HG03469 (cell line): ENCODE measurements at regions not wholly inside any gene's neighbourhood (a gene's known extent, or its start where the extent isn't known, plus 50 kb on each side); places are given as distances from the start of the nearest gene placed in this dataset.

ENCODE experiments used
- ATAC-seq: cut with Tn5 transposase; IDR thresholded peaks from one replicate; pipeline ENCODE4 v1.9.1; 2021; ENCODE audit warnings: mild to moderate bottlenecking, moderate library complexity, moderate number of reproducible peaks; ENCODE audit not compliant: unreplicated experiment

GRCh38 chr3:41125258-41125657, 74.0 kb upstream of the CTNNB1 start:
- ATAC-seq = no peak

- ATAC-seq = no peak
Measured at GRCh38 chr3:41126472-41126871, 72.8 kb upstream of the CTNNB1 start.

GRCh38 chr3:41126961-41127360, 72.3 kb upstream of the CTNNB1 start:
- ATAC-seq = no peak

GRCh38 chr3:41127414-41127813, 71.9 kb upstream of the CTNNB1 start:
- ATAC-seq = no peak

- no peak for ATAC-seq
Measured at GRCh38 chr3:41129731-41130130, 69.6 kb upstream of the CTNNB1 start.

GRCh38 chr3:41131224-41131623, 68.1 kb upstream of the CTNNB1 start:
- ATAC-seq = no peak

GRCh38 chr3:41137686-41138111, 61.6 kb upstream of the CTNNB1 start:
- no peak for ATAC-seq

- ATAC-seq = no peak
Measured at GRCh38 chr3:41138146-41138545, 61.2 kb upstream of the CTNNB1 start.

- no peak for ATAC-seq
Measured at GRCh38 chr3:41138601-41139000, 60.7 kb upstream of the CTNNB1 start.

GRCh38 chr3:41140242-41140641, 59.1 kb upstream of the CTNNB1 start:
- ATAC-seq = no peak

- ATAC-seq = no peak
Measured at GRCh38 chr3:41141433-41142167, 57.7 kb upstream of the CTNNB1 start.

GRCh38 chr3:41143421-41144031, 55.8 kb upstream of the CTNNB1 start:
- ATAC-seq = no peak

- ATAC-seq = no peak
Measured at GRCh38 chr3:41144631-41145030, 54.7 kb upstream of the CTNNB1 start.

- ATAC-seq = no peak
Measured at GRCh38 chr3:41148478-41148877, 50.8 kb upstream of the CTNNB1 start.

GRCh38 chr3:41148901-41149300, 50.4 kb upstream of the CTNNB1 start:
- ATAC-seq = no peak
